ENCODE measurements at regions not wholly inside any gene's neighbourhood (a gene's known extent, or its start where the extent isn't known, plus 50 kb on each side); places are given as distances from the start of the nearest gene placed in this dataset.

GRCh38 chr4:11650801-11651596 lies 222.3 kb upstream of the HS3ST1 start:
- Histone ChIP-seq H3K4me1 (replicated peaks in 1 of 4; ENCODE audit: control insufficient read depth in 3 of 4, insufficient read depth in 4 of 4, low read length in 3 of 4) (no peaks in the 10 kb centered on the region), H3K56ac (replicated peaks; ENCODE audit: insufficient read length, low read depth, low read length) (no peak overlapping the region), H3K27ac (ENCODE audit: low read depth, low read length) (no peak overlapping the region), H3K23ac (ENCODE audit: insufficient read length) (no peak overlapping the region), H3K27me3 (replicated peaks in 1 of 4; ENCODE audit: control insufficient read depth in 3 of 4, extremely low read depth in 1 of 4, insufficient read depth in 3 of 4, low read length in 3 of 4) (no peaks in the 10 kb centered on the region), H3K4ac (replicated peaks; ENCODE audit: insufficient read length, low read depth, low read length) (no peak overlapping the region), H3K4me3 (ENCODE audit: extremely low read depth in 1 of 4, insufficient read depth in 2 of 4, low read depth in 3 of 4, low read length in 4 of 4) (no peak overlapping the region), H2BK12ac (ENCODE audit: low read depth, low read length) (no peak overlapping the region), H2BK5ac (ENCODE audit: low read depth, low read length) (no peak overlapping the region), H2BK20ac (ENCODE audit: low read length) (no peak overlapping the region), H3K14ac (ENCODE audit: insufficient read length) (no peak overlapping the region), H3K79me1 (ENCODE audit: low read depth, low read length) (no peaks in the 10 kb centered on the region), H3K23me2 (ENCODE audit: low read depth, low read length) (no peaks in the 10 kb centered on the region), H4K5ac (ENCODE audit: insufficient read length, low read depth, low read length) (no peak overlapping the region), H4K91ac (replicated peaks; ENCODE audit: insufficient read length, low read length) (no peak overlapping the region), H2BK15ac (ENCODE audit: low read length) (no peak overlapping the region), H3K18ac (ENCODE audit: extremely low read depth, low read length) (no peak overlapping the region), H2AFZ (ENCODE audit: low read length) (peak overlapping the region; percentile 82), H4K8ac (ENCODE audit: extremely low read depth, insufficient read depth, low read length) (no peak overlapping the region), H2BK120ac (replicated peaks; ENCODE audit: low read depth, low read length) (no peak overlapping the region), H3K4me2 (ENCODE audit: insufficient read depth in 1 of 2, low read depth in 2 of 2, low read length in 2 of 2) (no peak overlapping the region), H4K20me1 (replicated peaks in 1 of 2; ENCODE audit: control insufficient read depth in 1 of 2, insufficient read depth in 2 of 2, low read length in 2 of 2) (no peaks in the 10 kb centered on the region), H3K36me3 (ENCODE audit: control insufficient read depth in 2 of 4, insufficient read depth in 4 of 4, low read length in 3 of 4) (no peaks in the 10 kb centered on the region), H2AK5ac (ENCODE audit: low read depth, low read length) (no peak overlapping the region), H3K9me3 (ENCODE audit: insufficient read depth in 2 of 2, low read depth in 1 of 2, low read length in 1 of 2) (no peaks in the 10 kb centered on the region), H3K79me2 (ENCODE audit: control insufficient read depth in 1 of 2, insufficient read depth in 2 of 2, low read length in 2 of 2) (no peaks in the 10 kb centered on the region), H3K9ac (replicated peaks in 1 of 4; ENCODE audit: extremely low read depth in 1 of 4, low read depth in 3 of 4, low read length in 3 of 4) (no peak overlapping the region)
- 92% methylated on average over 19 of the region's 19 CpGs; no CpG with 5 or more reads in 1 of the 2 experiments for WGBS, 2 experiments (ENCODE audit: extremely low coverage in 1 of 2, insufficient coverage in 1 of 2, insufficient read length in 1 of 2, insufficient replicate concordance in 2 of 2, low coverage in 1 of 2, low lambda C conversion rate in 2 of 2, missing lambda C conversion rate in 1 of 2)
- FAIRE-seq, result no peak
- POLR2A ChIA-PET (ENCODE audit: partially characterized antibody), result no interaction called here
- CTCF ChIA-PET (ENCODE audit: partially characterized antibody), result no interaction called here
- DNase-seq (ENCODE audit: low read depth in 1 of 2, low spot score in 2 of 2), result no peak
- TF ChIP-seq POLR2AphosphoS5 (IDR thresholded peaks at IDR 0.05; ENCODE audit: low read depth, low read length) (no peak), ATF3 (IDR thresholded peaks at IDR 0.05; ENCODE audit: insufficient read depth, low read depth, low read length) (no peak), HDAC6 (IDR thresholded peaks at IDR 0.05; ENCODE audit: low read depth, low read length) (no peak), RAD21 (IDR thresholded peaks at IDR 0.05 in 1 of 2, conservative IDR thresholded peaks at IDR 0.05 in 1 of 2; ENCODE audit: low read depth in 2 of 2, low read length in 2 of 2) (no peak), SUZ12 (IDR thresholded peaks at IDR 0.05; ENCODE audit: low read length) (no peak), FOSL1 (IDR thresholded peaks at IDR 0.05; ENCODE audit: insufficient read depth, low read depth, low read length) (no peak), SAP30 (IDR thresholded peaks at IDR 0.05; ENCODE audit: insufficient read depth, insufficient replicate concordance, low read length) (no peak), RFX5 (IDR thresholded peaks at IDR 0.05; ENCODE audit: borderline replicate concordance, low read depth, low read length) (no peak), CEBPB (IDR thresholded peaks at IDR 0.05; ENCODE audit: low read depth, low read length) (no peak), TAF7 (optimal IDR thresholded peaks at IDR 0.05; ENCODE audit: borderline replicate concordance, low read depth, low read length) (no peak), RNF2 (IDR thresholded peaks at IDR 0.05; ENCODE audit: borderline replicate concordance, low read depth, low read length, missing control alignments, poor library complexity, severe bottlenecking) (no peak), CBX8 (IDR thresholded peaks at IDR 0.05; ENCODE audit: borderline replicate concordance, low read depth, low read length) (no peak)
